IMR-90 (cell line): ENCODE measurements at regions not wholly inside any gene's neighbourhood (a gene's known extent, or its start where the extent isn't known, plus 50 kb on each side); places are given as distances from the start of the nearest gene placed in this dataset.

Experiments used
- ATAC-seq: fragments of 200-7000 bp; cut with Tn5 transposase; 2 replicates; pipeline ENCODE4 v1.9.1; 2020; ENCODE audit warnings: low read depth, mild to moderate bottlenecking, moderate library complexity
- BruUV-seq: library from RNA; stranded (reverse); fragments of 400-500 nt; replicated peaks from 2 replicates; lab custom pipeline; 2021; lab: Mats Ljungman, UMichigan
- CTCF ChIA-PET: fragments of 300-600 bp; formaldehyde crosslinking; extraction: SDS; loops from one replicate; lab custom pipeline; 2021; ENCODE audit warnings: antibody characterized with exemption; lab: Yijun Ruan, JAX
- POLR2A ChIA-PET: fragments of 300-600 bp; sonication (Branson Sonifier 250); formaldehyde crosslinking; loops from one replicate; lab custom pipeline; 2022; ENCODE audit warnings: antibody characterized with exemption; ENCODE audit not compliant: unreplicated experiment; lab: Charles Lee
- DNase-seq: peaks from one replicate; pipeline ENCODE4 v3.0.0; 2013
- H2AFZ ChIP-seq: replicated peaks from 2 replicates; pipeline ENCODE3; 2013; ENCODE audit warnings: low read length, mild to moderate bottlenecking; ENCODE audit not compliant: poor library complexity
- H2AK5ac ChIP-seq: 2 replicates; pipeline ENCODE4 v1.6.1; 2013; ENCODE audit warnings: low read depth, low read length, inconsistent platforms
- H2AK9ac ChIP-seq: replicated peaks from 2 replicates; pipeline ENCODE3; 2013; ENCODE audit warnings: mild to moderate bottlenecking, low read depth, low read length, moderate library complexity; ENCODE audit not compliant: poor library complexity
- H2BK120ac ChIP-seq: 2 replicates; pipeline ENCODE4 v1.6.1; 2013; ENCODE audit warnings: low read depth, low read length, inconsistent platforms
- H2BK15ac ChIP-seq: 3 replicates; pipeline ENCODE4 v1.6.1; 2013; ENCODE audit warnings: low read depth, low read length, inconsistent platforms
- H2BK20ac ChIP-seq: 2 replicates; pipeline ENCODE4 v1.6.1; 2013; ENCODE audit warnings: low read depth, mild to moderate bottlenecking, inconsistent platforms, low read length, moderate library complexity
- H2BK5ac ChIP-seq: 2 replicates; pipeline ENCODE4 v1.6.1; 2013; ENCODE audit warnings: mild to moderate bottlenecking, low read depth, low read length, inconsistent platforms; ENCODE audit not compliant: poor library complexity, severe bottlenecking
- H3K14ac ChIP-seq: replicated peaks from 2 replicates; pipeline ENCODE4 v1.6.1; 2013; ENCODE audit warnings: low read depth, low read length, inconsistent platforms
- H3K18ac ChIP-seq: 2 replicates; pipeline ENCODE4 v1.6.1; 2013; ENCODE audit warnings: low read depth, low read length, control low read depth
- H3K23ac ChIP-seq: 2 replicates; pipeline ENCODE4 v1.6.1; 2013; ENCODE audit warnings: low read depth, low read length, inconsistent platforms
- H3K27ac ChIP-seq: 2 replicates; pipeline ENCODE4 v1.5.1; 2013; ENCODE audit warnings: mild to moderate bottlenecking, control low read depth, low read length; ENCODE audit not compliant: insufficient read depth
- H3K27me3 ChIP-seq: 2 replicates; pipeline ENCODE4 v1.6.1; 2013; ENCODE audit warnings: low read length; ENCODE audit not compliant: control insufficient read depth, insufficient read depth
- H3K36me3 ChIP-seq: 2 replicates; pipeline ENCODE4 v1.6.1; 2013; ENCODE audit warnings: low read length, mixed read lengths; ENCODE audit not compliant: control insufficient read depth, insufficient read depth
- H3K4ac ChIP-seq: 2 replicates; pipeline ENCODE4 v1.6.1; 2013; ENCODE audit warnings: low read depth, low read length, inconsistent platforms
- H3K4me1 ChIP-seq: 2 replicates; pipeline ENCODE4 v1.6.1; 2013; ENCODE audit warnings: low read length, mixed read lengths; ENCODE audit not compliant: control insufficient read depth, insufficient read depth
- H3K4me2 ChIP-seq: 2 replicates; pipeline ENCODE4 v1.6.1; 2013; ENCODE audit warnings: low read depth, mild to moderate bottlenecking, control low read depth, low read length, moderate library complexity
- H3K4me3 ChIP-seq: 2 replicates; pipeline ENCODE4 v1.5.1; 2013; ENCODE audit warnings: low read depth, mild to moderate bottlenecking, control low read depth, low read length, moderate library complexity; ENCODE audit not compliant: insufficient read depth
- H3K56ac ChIP-seq: 2 replicates; pipeline ENCODE4 v1.6.1; 2013; ENCODE audit warnings: low read length, inconsistent platforms; ENCODE audit not compliant: insufficient read depth; ENCODE audit errors: extremely low read depth
- H3K79me1 ChIP-seq, 2 experiments: 2 replicates each; pipeline ENCODE4 v1.6.1; 2013; ENCODE audit warnings: low read length in 2 of 2, inconsistent platforms in 1 of 2, low read depth in 1 of 2
- H3K9ac ChIP-seq: 2 replicates; pipeline ENCODE4 v1.6.1; 2013; ENCODE audit warnings: low read depth, low read length, control low read depth
- H3K9me1 ChIP-seq: 2 replicates; pipeline ENCODE4 v1.6.1; 2013; ENCODE audit warnings: low read length, inconsistent platforms; ENCODE audit not compliant: insufficient read depth
- H3K9me3 ChIP-seq: 2 replicates; pipeline ENCODE4 v1.6.1; 2013; ENCODE audit warnings: low read length; ENCODE audit not compliant: control insufficient read depth, insufficient read depth
- H4K20me1 ChIP-seq: 2 replicates; pipeline ENCODE4 v1.6.1; 2013; ENCODE audit warnings: low read length, inconsistent platforms; ENCODE audit not compliant: insufficient read depth
- H4K5ac ChIP-seq: 2 replicates; pipeline ENCODE4 v1.6.1; 2013; ENCODE audit warnings: mild to moderate bottlenecking, low read depth, low read length, control low read depth
- H4K8ac ChIP-seq, 2 experiments: 2 replicates each; pipeline ENCODE4 v1.6.1; 2013; ENCODE audit warnings: low read depth in 2 of 2, low read length in 2 of 2, control low read depth in 1 of 2, inconsistent platforms in 1 of 2
- H4K91ac ChIP-seq: 2 replicates; pipeline ENCODE4 v1.6.1; 2013; ENCODE audit warnings: low read depth, low read length, inconsistent platforms; ENCODE audit not compliant: insufficient read depth
- BHLHE40 ChIP-seq: fragments of 150-350 bp; IDR thresholded peaks from 2 replicates; pipeline ENCODE4 v1.6.1; 2016; ENCODE audit warnings: mild to moderate bottlenecking, low read depth, low read length
- CEBPB ChIP-seq: IDR thresholded peaks from 2 replicates; pipeline ENCODE4 v1.6.1; 2012; ENCODE audit warnings: low read depth, low read length, improper control_type of control experiment
- CHD1 ChIP-seq: IDR thresholded peaks from 2 replicates; pipeline ENCODE4 v1.6.1; 2012; ENCODE audit warnings: low read depth, low read length, improper control_type of control experiment
- FOS ChIP-seq: fragments of 150-350 bp; IDR thresholded peaks from 2 replicates; pipeline ENCODE4 v1.6.1; 2016; ENCODE audit warnings: low read depth, low read length
- MAFK ChIP-seq: IDR thresholded peaks from 2 replicates; pipeline ENCODE4 v1.6.1; 2012; ENCODE audit warnings: low read depth, low read length, improper control_type of control experiment
- MAZ ChIP-seq: IDR thresholded peaks from 2 replicates; pipeline ENCODE4 v1.6.1; 2012; ENCODE audit warnings: low read depth, mild to moderate bottlenecking, low read length, improper control_type of control experiment, moderate library complexity, borderline replicate concordance
- MXI1 ChIP-seq: IDR thresholded peaks from 2 replicates; pipeline ENCODE4 v1.6.1; 2012; ENCODE audit warnings: low read depth, mild to moderate bottlenecking, low read length, moderate library complexity, borderline replicate concordance
- NFE2L2 ChIP-seq: fragments of 150-350 bp; IDR thresholded peaks from 2 replicates; pipeline ENCODE4 v1.6.1; 2016; ENCODE audit warnings: low read depth, mild to moderate bottlenecking, low read length
- POLR2A ChIP-seq: IDR thresholded peaks from 2 replicates; pipeline ENCODE4 v1.6.1; 2012; ENCODE audit warnings: mild to moderate bottlenecking, low read depth, low read length
- RAD21 ChIP-seq: IDR thresholded peaks from 2 replicates; pipeline ENCODE4 v1.6.1; 2012; ENCODE audit warnings: low read length, improper control_type of control experiment
- RCOR1 ChIP-seq: IDR thresholded peaks from 2 replicates; pipeline ENCODE4 v1.6.1; 2012; ENCODE audit warnings: mild to moderate bottlenecking, low read length, improper control_type of control experiment; ENCODE audit not compliant: insufficient replicate concordance
- RFX5 ChIP-seq: IDR thresholded peaks from 2 replicates; pipeline ENCODE4 v1.8.0; 2012; ENCODE audit warnings: low read depth, mild to moderate bottlenecking, low read length, moderate library complexity
- SMC3 ChIP-seq: fragments of 150-350 bp; IDR thresholded peaks from 2 replicates; pipeline ENCODE4 v1.6.1; 2016; ENCODE audit warnings: low read depth, mild to moderate bottlenecking, antibody characterized with exemption, low read length, moderate library complexity
- WGBS, 2 experiments: methylation state at CpG; one replicate each; pipeline versions ENCODE4 v1.1.5 to v1.1.7; 2013; ENCODE audit warnings: missing lambda C conversion rate in 2 of 2; ENCODE audit not compliant: insufficient read length in 1 of 2; ENCODE audit errors: extremely low coverage in 2 of 2; 5-methylcytosine and 5-hydroxymethylcytosine counted together
- dilution Hi-C: fragments of 300-500 bp; cut with HindIII; formaldehyde crosslinking; loops from one replicate; pipeline ENCODE4 v1.14.3; 2018; ENCODE audit warnings: low sequenced_read_pairs; ENCODE audit not compliant: unreplicated experiment
- in situ Hi-C: fragments of 300-500 bp; cut with MboI; formaldehyde crosslinking; loops from 3 replicates; pipeline ENCODE4 v1.14.3; 2019; ENCODE audit warnings: low sequenced_read_pairs, inconsistent platforms, mixed read lengths
- intact Hi-C: fragments of 100-400 bp; cut with micrococcal nuclease; formaldehyde crosslinking; loops from 2 replicates; pipeline ENCODE4 v1.10.0; 2022
- TF ChIP-seq, protein P1 (sequence below): fragments of 150-350 bp; IDR thresholded peaks from 2 replicates; pipeline ENCODE4 v1.6.1; 2017; ENCODE audit warnings: mild to moderate bottlenecking, antibody characterized with exemption, low read length, low read depth
- TF ChIP-seq, protein P2 (sequence below): conservative IDR thresholded peaks from 2 replicates; pipeline ENCODE4 v1.5.1; 2012; ENCODE audit warnings: mild to moderate bottlenecking, low read depth, low read length, improper control_type of control experiment
- TF ChIP-seq, protein P3 (sequence below): fragments of 150-350 bp; IDR thresholded peaks from 2 replicates; pipeline ENCODE4 v1.6.1; 2016; ENCODE audit warnings: low read depth, mild to moderate bottlenecking, low read length, moderate library complexity, borderline replicate concordance

DNA sequence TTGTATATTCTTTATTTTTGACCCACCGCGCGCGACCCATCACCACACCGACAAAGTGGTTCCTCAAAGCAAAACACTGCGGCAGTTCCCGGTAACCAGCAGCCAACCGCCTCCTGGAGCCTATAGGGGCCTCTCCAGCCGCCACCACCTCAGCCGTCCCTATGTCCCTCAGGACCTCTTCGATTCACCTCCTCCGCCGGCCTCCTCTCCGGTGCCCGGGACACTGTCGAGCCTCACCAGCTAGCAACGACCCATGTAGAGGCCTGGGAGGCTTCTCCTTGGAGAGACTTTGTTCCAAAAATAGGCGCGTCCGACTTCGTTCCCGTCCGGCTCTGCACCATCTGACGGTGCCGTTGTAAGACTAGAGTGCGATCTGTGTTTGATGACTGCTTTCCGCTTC is 158.8 kb downstream of the HGF start:
- H2AK5ac ChIP-seq: peak overlapping the region; percentile 9; the same call in 1 of the 2 replicates
- H3K9me3 ChIP-seq: no peaks in the 10 kb centered on the region; the same call in 1 of the 2 replicates
- no peak overlapping the region for H3K23ac ChIP-seq
- H3K4me3 ChIP-seq: no peak overlapping the region
- H3K9me1 ChIP-seq: no peaks in the 10 kb centered on the region
- TF ChIP-seq CEBPB (no peak), POLR2A (no peak), RAD21 (no peak), MAZ (no peak), MXI1 (no peak), NFE2L2 (no peak), RFX5 (no peak), SMC3 (no peak), RCOR1 (no peak), FOS (no peak), CHD1 (no peak), BHLHE40 (no peak), MAFK (no peak)
- TF ChIP-seq, protein P1, sequence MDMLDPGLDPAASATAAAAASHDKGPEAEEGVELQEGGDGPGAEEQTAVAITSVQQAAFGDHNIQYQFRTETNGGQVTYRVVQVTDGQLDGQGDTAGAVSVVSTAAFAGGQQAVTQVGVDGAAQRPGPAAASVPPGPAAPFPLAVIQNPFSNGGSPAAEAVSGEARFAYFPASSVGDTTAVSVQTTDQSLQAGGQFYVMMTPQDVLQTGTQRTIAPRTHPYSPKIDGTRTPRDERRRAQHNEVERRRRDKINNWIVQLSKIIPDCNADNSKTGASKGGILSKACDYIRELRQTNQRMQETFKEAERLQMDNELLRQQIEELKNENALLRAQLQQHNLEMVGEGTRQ: no peak
- TF ChIP-seq, protein P2, sequence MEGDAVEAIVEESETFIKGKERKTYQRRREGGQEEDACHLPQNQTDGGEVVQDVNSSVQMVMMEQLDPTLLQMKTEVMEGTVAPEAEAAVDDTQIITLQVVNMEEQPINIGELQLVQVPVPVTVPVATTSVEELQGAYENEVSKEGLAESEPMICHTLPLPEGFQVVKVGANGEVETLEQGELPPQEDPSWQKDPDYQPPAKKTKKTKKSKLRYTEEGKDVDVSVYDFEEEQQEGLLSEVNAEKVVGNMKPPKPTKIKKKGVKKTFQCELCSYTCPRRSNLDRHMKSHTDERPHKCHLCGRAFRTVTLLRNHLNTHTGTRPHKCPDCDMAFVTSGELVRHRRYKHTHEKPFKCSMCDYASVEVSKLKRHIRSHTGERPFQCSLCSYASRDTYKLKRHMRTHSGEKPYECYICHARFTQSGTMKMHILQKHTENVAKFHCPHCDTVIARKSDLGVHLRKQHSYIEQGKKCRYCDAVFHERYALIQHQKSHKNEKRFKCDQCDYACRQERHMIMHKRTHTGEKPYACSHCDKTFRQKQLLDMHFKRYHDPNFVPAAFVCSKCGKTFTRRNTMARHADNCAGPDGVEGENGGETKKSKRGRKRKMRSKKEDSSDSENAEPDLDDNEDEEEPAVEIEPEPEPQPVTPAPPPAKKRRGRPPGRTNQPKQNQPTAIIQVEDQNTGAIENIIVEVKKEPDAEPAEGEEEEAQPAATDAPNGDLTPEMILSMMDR: no peak
- TF ChIP-seq, protein P3, sequence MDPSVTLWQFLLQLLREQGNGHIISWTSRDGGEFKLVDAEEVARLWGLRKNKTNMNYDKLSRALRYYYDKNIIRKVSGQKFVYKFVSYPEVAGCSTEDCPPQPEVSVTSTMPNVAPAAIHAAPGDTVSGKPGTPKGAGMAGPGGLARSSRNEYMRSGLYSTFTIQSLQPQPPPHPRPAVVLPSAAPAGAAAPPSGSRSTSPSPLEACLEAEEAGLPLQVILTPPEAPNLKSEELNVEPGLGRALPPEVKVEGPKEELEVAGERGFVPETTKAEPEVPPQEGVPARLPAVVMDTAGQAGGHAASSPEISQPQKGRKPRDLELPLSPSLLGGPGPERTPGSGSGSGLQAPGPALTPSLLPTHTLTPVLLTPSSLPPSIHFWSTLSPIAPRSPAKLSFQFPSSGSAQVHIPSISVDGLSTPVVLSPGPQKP: no peak
- H3K27ac ChIP-seq: no peak overlapping the region; the same call in 1 of the 2 replicates
- H3K4me2 ChIP-seq: no peak overlapping the region
- in situ Hi-C loops: no loop called here
- no peak overlapping the region for H3K14ac ChIP-seq
- peak overlapping the region; percentile 36; the same call in 1 of the 2 replicates for H2BK120ac ChIP-seq
- 92% methylated on average over 15 of the region's 27 CpGs; no CpG with 5 or more reads in 1 of the 2 experiments for WGBS, 2 experiments
- H3K4ac ChIP-seq: peak overlapping the region; percentile 24; the same call in 1 of the 2 replicates
- no peak overlapping the region for H2AK9ac ChIP-seq
- H3K18ac ChIP-seq: no peak overlapping the region
- peaks cover 6% of the 10 kb centered on the region; the same call in 1 of the 2 replicates for H3K4me1 ChIP-seq
- H3K56ac ChIP-seq: no peak overlapping the region
- H4K5ac ChIP-seq: no peak overlapping the region
- H3K79me1 ChIP-seq: no peaks in the 10 kb centered on the region
- intact Hi-C loops: no loop called here
- no peaks in the 10 kb centered on the region for H4K20me1 ChIP-seq
- dilution Hi-C loops: no loop called here
- POLR2A ChIA-PET: no interaction called here
- H3K36me3 ChIP-seq: no peaks in the 10 kb centered on the region
- ATAC-seq (no peak), DNase-seq (no peak)
- no TSS peak for BruUV-seq
- no peak overlapping the region for H4K8ac ChIP-seq
- CTCF ChIA-PET: no interaction called here
- no peak overlapping the region for H2BK20ac ChIP-seq
- H2BK15ac ChIP-seq: no peak overlapping the region
- no peak overlapping the region for H2AFZ ChIP-seq
- H3K27me3 ChIP-seq: no peaks in the 10 kb centered on the region
- H4K91ac ChIP-seq: peak overlapping the region; percentile 14; the same call in 1 of the 2 replicates
- H3K9ac ChIP-seq: no peak overlapping the region
- no peak overlapping the region for H2BK5ac ChIP-seq
